ENCODE measurements at regions not wholly inside any gene's neighbourhood (a gene's known extent, or its start where the extent isn't known, plus 50 kb on each side); places are given as distances from the start of the nearest gene placed in this dataset.
"Not testable (repeated sequence)": the region's sequence is repeated elsewhere in the genome, so short reads cannot be mapped to it uniquely, and the experiment has no call there.

DNA sequence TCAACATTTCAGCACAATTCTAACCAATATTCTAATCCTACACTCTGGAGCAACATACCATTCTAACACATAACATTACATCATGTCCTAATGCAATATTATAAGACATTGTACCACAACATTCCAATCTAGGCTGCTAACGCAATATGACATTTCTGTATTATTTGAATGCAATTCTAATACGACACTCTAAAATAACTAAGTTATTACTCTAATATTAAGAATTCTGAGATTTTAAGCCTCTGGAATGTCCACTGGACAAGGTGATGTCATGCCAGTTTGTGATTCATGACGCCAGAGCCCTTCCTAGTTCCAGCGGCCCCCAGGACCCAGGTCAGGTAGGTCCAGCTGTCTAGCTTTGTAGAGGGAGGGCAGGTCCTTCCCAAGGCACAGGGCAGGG is 69.7 kb upstream of the SIRPA start:
- DNase-seq = no peak

DNA sequence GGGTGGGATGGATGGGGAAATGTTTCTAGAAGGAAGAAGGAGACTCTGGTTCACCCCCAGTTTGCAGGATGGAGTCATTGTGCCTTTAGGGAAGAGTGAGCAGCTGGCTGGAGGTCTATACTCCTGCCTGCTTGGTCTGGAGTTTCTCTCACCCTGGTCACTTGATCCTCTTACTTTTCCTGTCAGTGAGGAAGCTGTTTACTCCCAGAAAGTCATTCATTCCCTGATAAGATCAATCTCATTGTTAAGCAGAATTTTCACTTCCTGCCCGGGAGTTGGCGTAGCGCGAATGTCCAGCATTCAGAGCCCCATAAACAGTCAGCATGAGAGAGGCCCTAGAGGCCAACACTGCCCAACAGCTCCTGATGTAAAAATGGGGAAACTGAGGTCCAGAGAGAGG is 70.4 kb upstream of the SIRPA start:
- no peak for DNase-seq

DNA sequence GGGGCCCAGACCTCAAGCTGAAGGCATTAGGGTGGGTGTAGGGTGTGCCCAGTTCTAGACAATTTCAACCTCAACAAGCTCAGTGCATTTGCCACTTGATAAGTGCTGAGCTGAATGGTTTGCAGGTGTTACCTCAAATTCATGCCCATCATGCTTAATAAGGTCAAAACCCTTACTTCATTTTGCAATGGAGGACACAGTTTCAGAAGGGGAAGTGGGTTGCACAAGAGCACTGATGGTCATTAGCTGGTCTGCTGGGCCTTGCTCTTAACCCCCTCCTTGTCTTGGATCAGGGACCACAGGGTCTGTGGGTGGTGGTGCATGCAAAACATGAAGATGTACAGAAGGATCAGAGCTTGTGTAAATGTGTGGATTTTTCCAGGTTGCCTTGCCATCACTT is 71.0 kb upstream of the SIRPA start:
- DNase-seq = no peak

DNA sequence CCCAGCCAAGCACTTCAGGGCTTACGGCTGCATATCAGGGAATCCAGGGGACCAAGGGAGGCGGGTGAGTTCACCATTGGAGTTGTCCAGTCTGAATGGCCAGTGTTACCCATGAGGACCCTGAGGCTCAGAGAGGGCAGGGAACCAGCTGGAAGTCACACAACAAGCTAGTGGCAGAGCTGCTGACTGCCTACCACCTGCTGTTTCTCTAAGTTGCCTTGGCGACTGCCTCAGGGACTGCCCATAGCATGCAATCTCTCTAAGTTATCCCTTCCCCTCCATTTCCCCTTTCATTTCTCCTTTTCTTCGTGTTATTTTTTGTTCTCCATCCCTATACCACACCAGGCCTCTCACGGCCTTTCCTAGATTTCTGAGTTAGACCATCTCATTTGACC is 71.8 kb upstream of the SIRPA start:
- no peak for DNase-seq

DNA sequence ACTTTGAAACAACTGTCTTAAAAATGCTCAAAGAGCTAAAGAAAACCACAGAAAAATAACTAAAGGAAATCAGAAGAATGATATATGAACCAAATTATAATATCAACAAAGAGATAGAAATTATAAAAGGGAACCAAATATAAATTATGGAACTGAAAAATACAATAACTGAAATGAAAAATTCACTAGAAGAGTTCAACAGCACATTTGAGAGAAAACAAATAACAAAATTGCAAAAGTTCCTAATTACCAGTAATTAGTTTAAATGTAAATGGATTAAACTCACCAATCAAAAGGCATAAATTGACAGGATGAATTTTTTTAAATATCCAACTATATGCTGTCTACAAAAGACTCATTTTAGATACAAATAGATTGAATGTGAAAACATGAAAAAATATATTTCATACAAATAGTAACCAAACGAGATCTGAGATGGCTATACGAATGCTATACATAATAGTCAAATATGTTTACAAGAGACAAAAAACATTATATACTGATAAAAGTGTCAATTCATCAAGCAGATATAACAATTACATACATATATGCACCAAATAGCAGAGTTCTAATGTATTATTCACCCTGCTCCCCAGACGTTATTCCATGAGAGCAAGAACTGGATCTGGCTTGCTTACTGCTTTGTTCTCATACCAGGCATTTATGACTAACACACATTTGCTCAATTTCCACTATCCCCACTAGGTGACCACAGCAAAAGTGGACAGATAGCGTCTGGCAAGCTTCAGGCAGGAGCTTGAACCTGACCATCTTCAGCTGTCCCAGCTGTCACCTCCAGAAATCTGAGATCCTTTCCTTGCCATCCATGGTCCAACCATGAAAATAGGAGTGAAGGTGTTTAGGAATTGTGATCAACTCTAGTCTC is 72.4 kb upstream of the SIRPA start:
- DNase-seq = no peak

DNA sequence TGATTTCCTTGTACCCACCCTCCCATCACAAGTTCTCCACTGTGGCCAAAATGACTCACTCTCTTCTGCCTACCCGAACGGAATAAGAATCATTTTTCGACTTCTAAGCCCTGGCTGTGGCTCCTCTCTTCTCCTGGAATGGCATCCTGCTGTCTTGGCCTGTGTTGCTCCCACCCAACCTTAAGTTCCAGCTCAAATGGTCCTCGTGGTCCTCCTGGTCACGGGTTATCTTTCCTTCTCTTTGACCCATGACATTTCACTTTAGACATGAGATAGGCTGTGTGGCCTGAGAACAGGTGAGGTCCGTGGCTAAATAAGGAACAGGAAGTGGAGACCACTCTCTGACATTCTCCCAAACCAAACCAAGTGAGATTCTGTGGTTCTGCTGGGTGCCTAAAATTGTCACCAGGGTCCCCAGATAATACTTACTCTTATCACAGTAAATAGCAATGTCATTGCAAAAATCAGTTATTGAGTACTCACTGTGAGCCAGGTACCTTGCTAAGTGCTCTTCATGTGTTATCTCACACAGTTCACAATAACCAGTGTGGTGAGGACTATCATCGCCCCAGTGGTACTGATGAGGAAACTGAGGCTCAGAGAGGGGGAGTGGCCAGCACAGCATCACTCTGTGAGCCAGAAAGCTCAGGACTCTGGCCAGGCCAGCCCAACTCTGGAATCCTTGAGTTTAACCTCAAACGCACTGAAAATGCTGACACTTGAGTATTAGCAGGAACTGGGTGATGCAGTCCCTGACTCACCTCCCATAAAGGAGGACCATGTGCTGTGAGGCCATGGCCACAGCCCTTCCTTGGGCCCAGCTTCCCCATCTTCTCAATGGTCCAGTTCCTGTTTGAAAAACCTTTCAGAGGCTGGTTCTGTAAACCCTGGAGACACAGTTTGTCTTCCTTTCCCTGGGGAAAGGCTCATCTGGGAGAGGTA is 74.8 kb upstream of the SIRPA start:
- no peak for DNase-seq

DNA sequence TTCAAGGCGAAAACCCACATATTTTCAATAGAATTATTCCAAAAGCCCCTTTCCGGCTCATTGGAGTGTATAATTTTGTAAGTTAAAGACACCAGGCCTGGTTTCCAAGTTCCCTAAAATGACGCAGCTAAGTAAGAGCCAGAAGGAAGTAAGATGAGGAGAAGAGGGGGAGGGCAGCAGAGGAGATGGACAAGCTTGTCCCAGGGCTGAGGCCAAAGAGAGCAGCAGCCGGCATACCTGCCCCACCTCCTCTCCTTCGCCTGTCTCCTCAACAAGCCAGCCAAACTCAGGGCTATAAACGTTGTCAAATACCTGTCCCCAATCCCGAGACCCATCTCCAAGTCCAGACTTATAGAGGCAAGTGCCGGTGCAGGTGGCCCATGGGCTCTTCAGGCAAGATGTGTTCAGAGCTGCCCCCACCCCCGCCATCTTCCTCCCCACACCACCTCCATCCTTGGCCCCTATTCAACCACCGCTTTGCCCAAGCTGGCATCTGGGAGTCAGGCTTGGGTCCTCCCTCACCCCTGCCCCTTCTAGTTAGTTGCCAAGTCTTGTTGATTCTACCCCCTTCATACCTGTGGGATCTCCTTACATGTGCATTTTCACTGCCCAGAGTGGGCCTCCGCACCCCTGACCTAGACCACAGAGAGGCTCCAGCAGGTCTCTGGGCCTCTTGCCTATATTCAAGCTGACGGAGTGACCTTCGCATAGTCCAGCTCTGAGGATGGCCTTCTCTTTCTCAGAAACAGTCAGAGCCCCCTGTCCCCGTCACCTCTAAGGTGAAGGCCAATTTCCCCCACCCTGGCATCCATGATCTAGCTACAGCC is 75.7 kb upstream of the SIRPA start:
- no peak for DNase-seq

DNA sequence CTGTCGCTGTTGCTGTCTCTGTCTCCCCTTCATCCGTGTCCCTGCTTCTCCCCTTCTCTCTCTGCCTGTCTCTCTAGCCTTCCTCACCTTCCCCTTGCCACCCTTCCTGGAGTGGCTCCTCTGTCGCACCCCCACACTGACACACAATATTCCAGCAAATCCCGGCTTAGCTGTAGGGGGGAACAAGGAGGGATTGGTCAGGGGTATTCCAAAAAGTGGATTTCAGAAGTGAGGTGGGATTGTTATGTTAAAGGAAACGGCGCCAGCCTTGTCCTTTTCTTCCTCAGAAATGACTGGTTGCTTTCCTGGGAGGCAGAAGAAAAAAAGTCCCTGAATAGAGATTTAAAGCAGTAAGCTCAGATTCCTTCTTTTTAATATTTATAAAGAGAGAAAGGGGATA is 76.3 kb upstream of the SIRPA start:
- DNase-seq = no peak

DNA sequence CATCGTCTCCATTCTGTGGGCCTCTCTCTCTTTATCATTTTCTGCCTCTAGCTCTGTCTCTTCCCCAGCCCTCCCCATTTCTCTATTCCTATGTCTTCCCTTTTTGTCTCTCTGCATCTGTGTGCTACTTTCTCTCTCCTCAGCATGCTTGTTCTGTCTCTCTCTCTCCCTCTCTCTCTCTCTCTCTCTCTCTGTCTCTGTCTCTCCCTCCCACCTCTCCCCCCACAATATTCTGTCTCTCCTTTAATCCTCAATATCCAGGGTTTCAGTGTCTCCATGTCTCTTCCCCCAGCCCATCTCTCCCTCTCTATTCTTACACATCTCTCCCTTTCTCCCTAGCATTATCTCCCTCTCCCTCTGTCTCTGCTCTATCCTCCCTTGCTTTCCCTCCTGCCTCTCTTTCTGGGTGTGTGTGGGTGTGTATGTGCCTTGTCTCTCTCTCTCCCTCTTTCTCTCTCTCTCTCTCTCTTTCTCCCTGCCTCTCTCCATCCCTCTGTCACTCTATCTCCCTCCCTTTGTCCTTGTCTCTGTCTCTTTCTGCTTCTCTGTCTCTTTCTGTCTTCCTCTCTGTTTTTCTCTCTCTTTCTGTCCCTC is 76.9 kb upstream of the SIRPA start:
- DNase-seq = no peak

DNA sequence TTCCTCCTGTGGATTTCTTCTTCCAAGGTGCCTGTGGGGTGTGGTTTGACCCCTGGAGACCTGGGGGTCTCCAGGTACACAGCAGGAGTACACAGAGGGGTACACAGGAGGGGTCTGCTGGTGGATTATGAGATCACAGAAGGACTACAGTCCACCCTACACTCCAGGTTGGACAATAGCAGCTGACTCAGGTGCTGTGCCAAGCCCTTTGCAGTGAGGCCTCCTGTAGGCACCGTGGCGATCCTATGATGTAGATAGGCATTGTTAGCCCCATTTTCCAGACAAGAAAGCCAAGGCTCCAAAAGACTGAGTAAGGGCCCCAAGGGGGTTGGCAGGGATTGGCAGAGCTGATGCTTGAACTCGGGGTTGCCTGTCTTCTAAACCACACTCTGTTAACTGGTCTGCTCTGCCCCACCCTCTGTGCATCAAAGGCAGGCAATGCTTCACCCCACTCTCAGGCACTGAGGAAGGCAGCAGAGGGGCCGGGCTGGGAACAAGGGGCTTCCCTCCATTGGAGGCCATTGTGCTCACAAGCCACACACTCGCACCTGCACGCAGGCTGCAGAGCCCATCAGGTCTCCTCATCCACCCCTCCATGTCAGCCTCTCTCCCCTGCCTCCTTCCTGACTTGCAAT is 77.5 kb upstream of the SIRPA start:
- DNase-seq = no peak

DNA sequence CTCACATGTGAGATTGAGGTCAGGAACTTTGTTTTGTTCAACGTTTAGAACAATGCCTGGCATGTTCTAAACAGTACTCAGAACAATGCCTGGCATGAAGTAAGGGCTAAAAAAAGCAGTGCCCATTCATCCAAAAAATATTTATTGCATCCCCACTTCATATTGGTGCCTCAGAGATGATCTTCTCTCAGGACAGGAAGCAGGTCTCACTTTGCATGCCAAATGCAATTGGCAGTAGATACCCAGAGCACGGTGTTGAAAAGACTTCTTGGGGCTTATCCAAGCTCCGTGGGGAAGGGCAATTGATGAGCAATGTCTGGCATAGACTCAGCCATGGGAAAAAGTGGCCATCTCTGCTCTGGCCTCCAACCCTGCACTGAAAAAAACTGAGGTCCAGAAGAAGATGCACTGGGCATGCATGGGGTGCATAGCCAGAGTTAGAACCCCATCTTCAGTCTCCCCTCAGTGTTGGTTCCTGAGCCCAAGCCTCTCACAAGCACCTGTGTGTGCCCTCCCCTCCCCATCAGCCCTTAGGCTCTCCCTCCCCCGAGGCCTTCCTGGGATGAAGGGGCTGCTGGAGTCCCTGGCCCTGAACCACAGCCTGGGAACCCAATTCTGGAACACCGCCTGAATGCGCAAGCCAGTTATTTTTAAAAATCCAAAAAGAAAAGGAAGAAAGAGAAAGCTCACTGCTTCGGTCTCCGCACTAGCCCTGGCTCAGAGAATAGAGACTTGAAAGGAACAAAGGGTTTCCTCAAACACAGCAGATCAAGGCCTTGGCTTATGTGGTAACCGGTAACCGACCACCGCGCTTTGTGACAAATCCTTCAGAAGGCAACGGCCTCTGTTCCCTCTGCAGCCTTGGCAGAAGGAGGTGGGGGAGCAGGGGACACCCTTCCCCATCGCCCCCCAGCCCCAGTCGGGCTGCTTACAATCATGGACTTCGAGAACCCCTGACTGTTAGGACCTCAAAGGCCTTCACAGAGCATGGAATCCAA is 78.5 kb upstream of the SIRPA start:
- DNase-seq = no peak

DNA sequence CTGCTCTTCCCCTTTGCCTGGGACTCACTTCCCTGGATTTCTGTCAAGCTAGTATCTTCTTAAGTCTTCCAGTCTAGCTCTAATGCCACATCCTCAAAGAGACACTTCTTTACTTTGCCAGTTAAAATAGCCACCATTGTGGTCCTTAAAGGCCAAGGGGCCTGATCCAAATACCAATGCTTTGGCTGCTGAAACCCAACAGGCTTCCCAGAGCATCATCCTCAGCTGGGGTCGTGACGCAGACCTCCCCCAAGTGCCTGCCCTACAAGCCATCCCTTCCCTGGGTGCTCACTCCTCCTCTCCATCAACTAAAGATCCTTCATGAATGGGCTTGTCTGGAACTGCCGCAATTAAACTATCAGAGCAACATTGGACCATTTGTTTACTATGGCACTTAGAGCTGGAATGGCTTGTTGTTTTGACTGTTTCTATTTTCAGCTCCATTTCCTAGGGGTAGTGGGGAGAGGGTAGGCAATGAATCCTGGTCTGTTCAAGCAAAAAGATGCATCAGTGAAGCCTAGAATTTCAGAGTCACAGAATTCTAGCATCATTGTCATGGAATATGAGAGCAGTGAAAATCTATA is 79.6 kb upstream of the SIRPA start:
- DNase-seq = no peak

DNA sequence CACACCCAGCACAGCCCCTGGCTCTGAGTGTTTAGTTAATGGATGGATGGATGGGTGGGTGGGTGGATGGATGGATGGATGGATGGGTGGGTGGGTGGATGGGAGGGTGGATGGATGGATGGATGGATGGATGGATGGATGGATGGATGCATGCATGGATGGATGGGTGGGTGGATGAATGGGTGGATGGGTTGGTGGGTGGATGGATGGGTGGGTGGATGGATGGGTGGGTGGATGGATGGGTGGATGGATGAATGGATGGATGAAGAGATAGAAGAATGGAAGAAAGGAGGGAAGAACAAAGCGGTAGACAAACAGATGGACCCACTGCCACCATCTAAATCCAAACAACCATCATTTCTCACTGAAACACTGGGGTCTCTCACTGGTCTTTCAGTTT is 80.3 kb upstream of the SIRPA start:
- not testable (repeated sequence) for DNase-seq

DNA sequence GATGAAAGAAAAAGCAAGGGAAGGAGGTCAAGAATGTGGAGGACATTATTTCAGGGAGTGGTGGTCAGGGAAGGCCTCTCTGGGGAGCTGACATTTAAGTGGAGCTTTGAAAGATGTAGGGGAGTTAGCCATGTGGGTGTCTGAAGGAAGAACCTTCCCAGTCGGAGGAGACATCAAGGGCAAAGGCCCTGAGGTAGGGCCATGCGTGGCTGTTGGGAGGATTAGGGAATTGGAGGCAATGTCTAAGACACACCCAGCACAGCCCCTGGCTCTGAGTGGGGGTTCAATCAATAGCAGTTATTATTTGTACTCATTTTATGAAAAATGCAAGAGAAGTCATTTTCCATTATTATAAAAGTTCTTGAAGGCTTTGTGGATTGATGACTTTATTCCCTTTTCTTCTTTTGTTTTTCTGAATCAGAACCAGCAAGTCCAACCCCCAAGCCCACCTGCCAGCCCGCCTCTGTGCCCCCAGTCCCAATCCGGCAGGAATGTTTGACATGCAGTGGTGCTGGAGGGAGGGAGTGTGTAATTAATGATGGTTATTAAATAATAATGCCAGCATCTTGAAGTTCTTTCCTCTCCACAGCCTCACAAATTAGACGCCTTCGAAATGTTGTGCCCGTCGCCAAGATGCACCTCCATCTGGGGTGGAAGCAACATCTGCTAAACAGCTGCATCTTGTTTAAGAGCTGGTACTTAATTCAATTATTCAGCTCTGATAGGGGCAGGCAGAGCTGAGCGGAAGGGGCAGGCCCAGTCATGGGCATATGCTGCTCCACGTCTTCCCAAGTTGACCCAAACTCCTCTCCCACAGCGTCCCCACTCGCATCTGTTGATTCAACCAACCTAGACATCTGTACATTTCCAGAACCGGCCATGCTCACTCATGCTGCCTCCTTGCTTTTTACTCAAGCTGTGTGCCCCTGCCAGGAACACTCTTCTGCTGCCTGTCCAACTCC is 81.3 kb upstream of the SIRPA start:
- no peak for DNase-seq

DNA sequence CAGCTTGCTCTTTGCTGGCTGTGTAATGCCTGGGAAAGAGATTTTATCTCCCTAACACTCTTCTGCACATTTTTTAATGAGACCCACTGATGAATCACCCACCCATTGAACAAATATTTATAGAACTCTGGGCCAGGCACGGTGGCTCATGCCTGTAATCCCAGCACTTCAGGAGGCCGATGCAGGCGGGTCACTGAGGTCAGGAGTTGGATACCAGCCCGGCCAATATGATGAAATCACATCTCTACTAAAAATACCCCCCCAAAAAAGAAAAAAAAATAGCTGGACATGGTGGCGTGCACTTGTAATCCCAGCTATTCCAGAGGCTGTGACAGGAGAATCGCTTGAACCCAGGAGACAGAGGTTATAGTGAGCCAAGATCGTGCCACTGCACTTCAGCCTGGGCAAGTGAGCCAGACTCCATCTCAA is 82.1 kb upstream of the SIRPA start:
- no peak for DNase-seq

DNA sequence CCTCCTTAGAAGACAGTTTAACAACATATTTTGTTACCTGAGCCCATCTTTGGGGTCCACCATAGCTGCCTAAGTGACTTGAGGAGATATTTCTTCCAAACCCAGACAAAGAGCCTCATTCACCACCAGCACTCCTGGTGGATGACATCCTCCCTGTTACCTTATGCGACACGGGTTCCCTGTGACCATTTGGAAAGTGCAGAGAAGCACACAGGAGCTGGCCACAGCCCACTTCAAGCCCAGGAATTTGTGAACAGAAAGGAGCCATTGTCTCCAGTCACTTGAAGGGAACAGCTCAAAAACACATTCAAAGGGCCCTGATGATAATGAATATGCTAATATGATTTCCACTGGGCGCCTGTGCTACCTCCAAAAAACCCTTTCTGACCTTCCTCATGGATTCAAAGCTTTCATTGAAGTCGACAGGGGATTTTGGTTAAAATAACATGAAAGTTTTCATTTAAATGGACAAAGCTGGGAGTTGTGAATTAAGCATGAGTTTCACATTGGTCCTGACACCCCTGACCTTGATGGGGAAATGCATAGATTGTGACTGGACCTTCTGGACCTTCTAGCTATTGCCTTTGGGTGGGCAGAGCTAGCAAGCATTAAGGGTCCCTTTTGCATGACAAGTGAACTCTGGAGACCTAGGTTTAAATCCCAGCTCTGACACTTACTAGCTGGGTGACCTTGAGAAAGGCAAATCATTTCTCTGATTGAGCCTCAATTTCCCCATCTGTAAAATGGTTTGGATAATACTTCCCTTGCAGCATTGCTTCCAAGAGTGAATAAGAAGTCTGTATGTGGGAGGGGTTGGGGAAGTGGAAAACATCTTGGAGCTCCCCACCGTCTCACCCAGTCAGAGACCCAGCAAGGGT is 83.3 kb upstream of the SIRPA start:
- no peak for DNase-seq

DNA sequence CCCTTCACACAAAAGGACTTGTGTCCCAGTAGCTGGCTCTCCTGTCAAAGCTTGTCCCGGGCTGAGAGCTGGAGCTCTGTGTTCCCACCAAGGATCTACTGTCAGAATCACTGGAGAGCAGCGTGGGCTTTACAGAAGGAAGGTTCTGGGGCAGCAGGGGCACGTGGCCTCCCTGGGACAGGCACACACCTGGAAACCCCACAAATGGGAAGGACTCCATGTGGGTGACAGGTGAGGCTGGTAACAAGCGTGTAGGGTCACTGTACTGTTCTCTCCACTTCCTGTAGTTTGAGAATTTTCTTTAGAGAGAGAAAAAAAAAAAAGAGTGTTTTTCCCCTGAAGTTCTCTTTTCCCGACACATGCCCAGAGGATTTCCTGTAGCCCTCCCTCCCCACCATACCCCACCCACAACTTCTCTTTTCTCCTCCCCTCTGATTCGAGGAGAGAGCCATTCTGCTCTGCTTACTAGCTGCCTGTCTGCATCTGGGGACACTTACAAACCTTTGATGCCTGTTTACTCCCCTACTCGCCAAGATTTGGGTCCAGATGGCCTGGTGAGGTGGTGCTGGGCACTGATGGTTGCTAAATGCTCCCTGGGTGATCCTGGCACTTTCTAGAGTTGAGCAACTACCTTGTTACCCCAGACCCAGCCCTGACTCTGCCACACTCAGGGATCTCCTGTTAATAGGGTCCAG is 84.1 kb upstream of the SIRPA start:
- DNase-seq = no peak

DNA sequence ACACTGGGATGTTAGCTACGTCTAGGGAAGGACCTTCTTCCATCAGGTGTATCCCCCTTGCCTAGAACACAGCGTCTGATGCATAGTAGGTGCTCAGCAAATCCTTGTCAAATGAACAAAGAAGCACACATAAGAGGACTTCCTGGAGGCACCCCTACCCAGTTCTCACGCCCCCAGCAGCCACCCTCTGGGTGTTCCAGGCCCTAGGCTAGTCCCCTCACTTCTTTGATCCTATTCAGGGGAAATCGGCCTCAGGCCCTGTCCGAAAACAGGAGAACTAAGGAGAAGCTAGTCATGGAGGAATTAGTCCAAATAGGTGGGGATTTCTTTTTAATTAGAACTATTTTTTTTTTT is 84.7 kb upstream of the SIRPA start:
- DNase-seq = no peak
